ENCODE measurements at regions not wholly inside any gene's neighbourhood (a gene's known extent, or its start where the extent isn't known, plus 50 kb on each side); places are given as distances from the start of the nearest gene placed in this dataset.

- TF ChIP-seq CTCF (IDR thresholded peaks at IDR 0.05; ENCODE audit: control extremely low read depth, extremely low read depth, low read depth, missing control alignments): no peak
- CTCF ChIA-PET: no interaction called here
- DNase-seq (ENCODE audit: extremely low spot score): no peak
- POLR2A ChIA-PET: no interaction called here
These were observed 573.0 kb upstream of the SLITRK1 start for GRCh38 chr13:84455143-84455905.

- ChIA-PET POLR2A (no interaction called here), CTCF (interaction anchor here (1.2 kb wide), 1 partner anchor 10 kb away, joined by 4 read pairs; no protein-coding TSS in a partner anchor)
- TF ChIP-seq CTCF (IDR thresholded peaks at IDR 0.05; ENCODE audit: control extremely low read depth, extremely low read depth, low read depth, missing control alignments): no peak
- no peak for DNase-seq (ENCODE audit: extremely low spot score)
These were observed 565.3 kb upstream of the SLITRK1 start for GRCh38 chr13:84447640-84447978.

- CTCF ChIA-PET: interaction anchor here (1.1 to 1.2 kb wide), 2 partner anchors 9 to 10 kb away, joined by 4 to 5 read pairs; no protein-coding TSS in a partner anchor
These were observed 564.8 kb upstream of the SLITRK1 start for GRCh38 chr13:84446972-84447639.

GRCh38 chr13:84445776-84446175 is 563.5 kb upstream of the SLITRK1 start:
- CTCF ChIA-PET: interaction anchor here (1.1 kb wide), 1 partner anchor 11 kb away, joined by 5 read pairs; no protein-coding TSS in a partner anchor
- POLR2A ChIA-PET: no interaction called here
- no peak for DNase-seq (ENCODE audit: extremely low spot score)
- no peak for TF ChIP-seq CTCF (IDR thresholded peaks at IDR 0.05; ENCODE audit: control extremely low read depth, extremely low read depth, low read depth, missing control alignments)

More at GRCh38 chr13:84446972-84447639, 564.8 kb upstream of the SLITRK1 start:
- POLR2A ChIA-PET: no interaction called here
- no peak for TF ChIP-seq CTCF (IDR thresholded peaks at IDR 0.05; ENCODE audit: control extremely low read depth, extremely low read depth, low read depth, missing control alignments)
- no peak for DNase-seq (ENCODE audit: extremely low spot score)

- ChIA-PET CTCF (no interaction called here), POLR2A (no interaction called here)
- no peak for DNase-seq (ENCODE audit: extremely low spot score)
- no peak for TF ChIP-seq CTCF (IDR thresholded peaks at IDR 0.05; ENCODE audit: control extremely low read depth, extremely low read depth, low read depth, missing control alignments)
These were observed 561.2 kb upstream of the SLITRK1 start for GRCh38 chr13:84443463-84443862.

GRCh38 chr13:84439108-84439507 is 556.8 kb upstream of the SLITRK1 start:
- POLR2A ChIA-PET: no interaction called here
- CTCF ChIA-PET: no interaction called here
- no peak for TF ChIP-seq CTCF (IDR thresholded peaks at IDR 0.05; ENCODE audit: control extremely low read depth, extremely low read depth, low read depth, missing control alignments)
- DNase-seq (ENCODE audit: extremely low spot score): no peak

Measured in GM10248 (cell line).